Esophagus squamous epithelium (tissue), 4 donors: ENCODE measurements at regions not wholly inside any gene's neighbourhood (a gene's known extent, or its start where the extent isn't known, plus 50 kb on each side); places are given as distances from the start of the nearest gene placed in this dataset.

Source experiments
- POLR2A ChIP-seq, 4 donors: fragments of 450-650 bp; IDR thresholded peaks; one replicate each; pipeline ENCODE4 v1.6.1; 2017; ENCODE audit warnings: antibody characterized with exemption in 4 of 4, mild to moderate bottlenecking in 4 of 4, moderate library complexity in 3 of 4
- TF ChIP-seq, protein P1 (sequence below), 6 experiments: fragments of 450-650 bp in 4 of 6; fragments of 200-600 bp in 2 of 6; sonication (generic) in 2 of 6; IDR thresholded peaks; one replicate each; pipeline ENCODE4 v1.5.1; 2016 to 2019; ENCODE audit warnings: antibody characterized with exemption in 6 of 6, mild to moderate bottlenecking in 4 of 6, moderate library complexity in 4 of 6

DNA sequence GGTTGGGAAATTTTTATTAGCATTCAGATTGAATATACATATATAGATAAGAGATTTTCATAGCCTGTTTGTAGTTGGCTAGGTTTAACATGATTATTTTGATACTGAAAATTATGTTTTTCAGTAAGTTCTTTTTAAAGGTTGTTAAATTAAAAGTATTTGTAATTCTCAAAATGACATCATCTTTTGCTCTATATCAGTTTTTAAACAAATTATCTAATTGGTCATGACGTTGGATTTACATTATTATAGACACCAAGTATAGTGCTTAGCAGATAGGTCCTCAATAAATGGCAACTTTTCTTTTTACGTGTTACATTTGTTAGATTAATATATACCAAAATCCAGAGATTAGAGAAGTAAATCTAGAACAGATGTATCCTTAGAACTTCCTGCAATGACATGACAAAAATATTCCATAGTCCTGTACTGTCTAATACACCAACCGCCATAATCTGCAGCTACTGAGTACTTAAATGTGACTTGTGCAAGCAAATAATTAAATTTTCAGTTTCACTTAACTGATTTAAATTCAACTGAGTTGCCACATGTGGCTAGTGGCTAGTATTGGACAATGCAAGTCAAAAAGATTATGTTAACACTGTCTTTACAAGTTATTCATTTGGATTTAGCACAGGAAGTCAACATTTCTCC, 1613.1 kb upstream of the TENM3 start:
- TF ChIP-seq POLR2A (IDR thresholded peaks at IDR 0.05): no peak
- TF ChIP-seq, protein P1, sequence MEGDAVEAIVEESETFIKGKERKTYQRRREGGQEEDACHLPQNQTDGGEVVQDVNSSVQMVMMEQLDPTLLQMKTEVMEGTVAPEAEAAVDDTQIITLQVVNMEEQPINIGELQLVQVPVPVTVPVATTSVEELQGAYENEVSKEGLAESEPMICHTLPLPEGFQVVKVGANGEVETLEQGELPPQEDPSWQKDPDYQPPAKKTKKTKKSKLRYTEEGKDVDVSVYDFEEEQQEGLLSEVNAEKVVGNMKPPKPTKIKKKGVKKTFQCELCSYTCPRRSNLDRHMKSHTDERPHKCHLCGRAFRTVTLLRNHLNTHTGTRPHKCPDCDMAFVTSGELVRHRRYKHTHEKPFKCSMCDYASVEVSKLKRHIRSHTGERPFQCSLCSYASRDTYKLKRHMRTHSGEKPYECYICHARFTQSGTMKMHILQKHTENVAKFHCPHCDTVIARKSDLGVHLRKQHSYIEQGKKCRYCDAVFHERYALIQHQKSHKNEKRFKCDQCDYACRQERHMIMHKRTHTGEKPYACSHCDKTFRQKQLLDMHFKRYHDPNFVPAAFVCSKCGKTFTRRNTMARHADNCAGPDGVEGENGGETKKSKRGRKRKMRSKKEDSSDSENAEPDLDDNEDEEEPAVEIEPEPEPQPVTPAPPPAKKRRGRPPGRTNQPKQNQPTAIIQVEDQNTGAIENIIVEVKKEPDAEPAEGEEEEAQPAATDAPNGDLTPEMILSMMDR (IDR thresholded peaks at IDR 0.05): no peak
